Panc1 (cell line): ENCODE measurements at regions not wholly inside any gene's neighbourhood (a gene's known extent, or its start where the extent isn't known, plus 50 kb on each side); places are given as distances from the start of the nearest gene placed in this dataset.

Source experiments
- ATAC-seq: fragments of 200-7000 bp; cut with Tn5 transposase; 2 replicates; pipeline ENCODE4 v1.9.1; 2020; ENCODE audit warnings: mild to moderate bottlenecking, moderate library complexity
- BruUV-seq: library from RNA; stranded (reverse); fragments of 400-500 nt; replicated peaks from 2 replicates; lab custom pipeline; 2021; lab: Mats Ljungman, UMichigan
- CTCF ChIA-PET: fragments of 300-600 bp; sonication (Branson Sonifier 250); formaldehyde crosslinking; loops from one replicate; lab custom pipeline; 2022; ENCODE audit warnings: antibody characterized with exemption; lab: Charles Lee
- POLR2A ChIA-PET: fragments of 300-600 bp; sonication (Branson Sonifier 250); formaldehyde crosslinking; loops from one replicate; lab custom pipeline; 2022; ENCODE audit warnings: antibody characterized with exemption; lab: Charles Lee
- DNase-seq: peaks from one replicate; pipeline ENCODE4 v3.0.0-alpha.2; 2010; ENCODE audit warnings: low read depth, low spot score
- H3K27ac ChIP-seq: 2 replicates; pipeline ENCODE4 v1.5.1; 2011; ENCODE audit warnings: mild to moderate bottlenecking, low read length, inconsistent platforms
- H3K27me3 ChIP-seq: fragments of 200-500 bp; sonication (Bioruptor generic); 2 replicates; pipeline ENCODE4 v1.6.0; 2014; ENCODE audit warnings: low read length, inconsistent platforms; ENCODE audit not compliant: control insufficient read depth, insufficient read depth
- H3K36me3 ChIP-seq: fragments of 200-500 bp; sonication (Bioruptor generic); 2 replicates; pipeline ENCODE4 v1.5.1; 2014; ENCODE audit warnings: inconsistent platforms, mild to moderate bottlenecking, low read length, moderate library complexity; ENCODE audit not compliant: control insufficient read depth, insufficient read depth
- H3K4me1 ChIP-seq: 2 replicates; pipeline ENCODE4 v1.5.1; 2011; ENCODE audit warnings: inconsistent platforms, mild to moderate bottlenecking, low read length, moderate library complexity; ENCODE audit not compliant: control insufficient read depth, insufficient read depth
- H3K4me3 ChIP-seq, 2 experiments: 2 replicates each; pipeline ENCODE4 v1.5.1; 2011 to 2012; ENCODE audit warnings: low read depth in 2 of 2, low read length in 2 of 2, mild to moderate bottlenecking in 2 of 2, inconsistent platforms in 1 of 2, moderate library complexity in 1 of 2
- H3K9me3 ChIP-seq: fragments of 200-500 bp; sonication (Bioruptor generic); 2 replicates; pipeline ENCODE4 v1.5.1; 2014; ENCODE audit warnings: low read depth, mild to moderate bottlenecking, inconsistent platforms, low read length, moderate library complexity; ENCODE audit not compliant: control insufficient read depth, insufficient read depth
- POLR2AphosphoS5 ChIP-seq: IDR thresholded peaks from 2 replicates; pipeline ENCODE4 v1.6.1; 2012; ENCODE audit warnings: mild to moderate bottlenecking, low read depth, low read length, moderate library complexity
- SIN3A ChIP-seq: IDR thresholded peaks from 2 replicates; pipeline ENCODE4 v1.6.1; 2012; ENCODE audit warnings: low read depth, mild to moderate bottlenecking, low read length, moderate library complexity, borderline replicate concordance; ENCODE audit not compliant: insufficient read depth
- TCF7L2 ChIP-seq: IDR thresholded peaks from 2 replicates; pipeline ENCODE4 v1.6.1; 2011; ENCODE audit warnings: mild to moderate bottlenecking, low read depth, low read length, inconsistent platforms
- in situ Hi-C: cut with HindIII; loops from 2 replicates; pipeline ENCODE4 v1.10.0; 2016; ENCODE audit warnings: low sequenced_read_pairs, low pct_unique_long_range_greater_than_20kb
- intact Hi-C: fragments of 100-400 bp; cut with micrococcal nuclease; formaldehyde crosslinking; loops from one replicate; pipeline ENCODE4 v1.10.0; 2022; ENCODE audit not compliant: unreplicated experiment
- TF ChIP-seq, protein P1 (sequence below), 2 experiments: IDR thresholded peaks; 2 replicates each; pipeline ENCODE4 v1.6.1; 2011 to 2012; ENCODE audit warnings: low read depth in 2 of 2, control low read depth in 1 of 2, low read length in 1 of 2, mild to moderate bottlenecking in 1 of 2, moderate library complexity in 1 of 2; ENCODE audit not compliant: insufficient read depth in 1 of 2
- TF ChIP-seq, protein P2 (sequence below): fragments of 450-650 bp; IDR thresholded peaks from 2 replicates; pipeline ENCODE4 v1.5.1; 2017; ENCODE audit warnings: mild to moderate bottlenecking

DNA sequence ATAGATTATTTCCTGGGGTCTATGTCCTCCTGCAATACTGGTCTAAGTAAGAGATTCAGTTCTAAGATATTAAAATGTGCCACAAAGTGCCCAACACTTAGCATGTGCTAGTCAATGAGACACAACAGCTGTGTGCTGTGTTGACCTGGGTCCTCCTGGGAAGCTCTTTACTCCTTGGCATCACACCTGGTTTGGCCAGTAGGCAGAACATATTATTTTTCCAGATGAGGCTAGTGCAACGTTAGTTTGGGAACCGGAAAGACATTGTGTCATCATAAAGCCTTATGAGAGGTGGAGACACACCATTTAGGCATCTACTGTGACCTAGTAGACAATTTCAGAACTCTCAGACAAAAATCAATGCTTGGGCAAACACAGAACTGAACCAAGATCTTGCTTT lies 197.8 kb downstream of the MID1IP1 start:
- intact Hi-C loops: no loop called here
- Histone ChIP-seq H3K27me3 (no peaks in the 10 kb centered on the region), H3K36me3 (no peaks in the 10 kb centered on the region), H3K4me3 (no peak overlapping the region), H3K4me1 (no peaks in the 10 kb centered on the region), H3K9me3 (no peaks in the 10 kb centered on the region), H3K27ac (no peak overlapping the region)
- in situ Hi-C loops: no loop called here
- ChIA-PET POLR2A (no interaction called here), CTCF (no interaction called here)
- TF ChIP-seq POLR2AphosphoS5 (no peak), SIN3A (no peak), TCF7L2 (no peak)
- TF ChIP-seq, protein P1, sequence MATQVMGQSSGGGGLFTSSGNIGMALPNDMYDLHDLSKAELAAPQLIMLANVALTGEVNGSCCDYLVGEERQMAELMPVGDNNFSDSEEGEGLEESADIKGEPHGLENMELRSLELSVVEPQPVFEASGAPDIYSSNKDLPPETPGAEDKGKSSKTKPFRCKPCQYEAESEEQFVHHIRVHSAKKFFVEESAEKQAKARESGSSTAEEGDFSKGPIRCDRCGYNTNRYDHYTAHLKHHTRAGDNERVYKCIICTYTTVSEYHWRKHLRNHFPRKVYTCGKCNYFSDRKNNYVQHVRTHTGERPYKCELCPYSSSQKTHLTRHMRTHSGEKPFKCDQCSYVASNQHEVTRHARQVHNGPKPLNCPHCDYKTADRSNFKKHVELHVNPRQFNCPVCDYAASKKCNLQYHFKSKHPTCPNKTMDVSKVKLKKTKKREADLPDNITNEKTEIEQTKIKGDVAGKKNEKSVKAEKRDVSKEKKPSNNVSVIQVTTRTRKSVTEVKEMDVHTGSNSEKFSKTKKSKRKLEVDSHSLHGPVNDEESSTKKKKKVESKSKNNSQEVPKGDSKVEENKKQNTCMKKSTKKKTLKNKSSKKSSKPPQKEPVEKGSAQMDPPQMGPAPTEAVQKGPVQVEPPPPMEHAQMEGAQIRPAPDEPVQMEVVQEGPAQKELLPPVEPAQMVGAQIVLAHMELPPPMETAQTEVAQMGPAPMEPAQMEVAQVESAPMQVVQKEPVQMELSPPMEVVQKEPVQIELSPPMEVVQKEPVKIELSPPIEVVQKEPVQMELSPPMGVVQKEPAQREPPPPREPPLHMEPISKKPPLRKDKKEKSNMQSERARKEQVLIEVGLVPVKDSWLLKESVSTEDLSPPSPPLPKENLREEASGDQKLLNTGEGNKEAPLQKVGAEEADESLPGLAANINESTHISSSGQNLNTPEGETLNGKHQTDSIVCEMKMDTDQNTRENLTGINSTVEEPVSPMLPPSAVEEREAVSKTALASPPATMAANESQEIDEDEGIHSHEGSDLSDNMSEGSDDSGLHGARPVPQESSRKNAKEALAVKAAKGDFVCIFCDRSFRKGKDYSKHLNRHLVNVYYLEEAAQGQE (IDR thresholded peaks at IDR 0.05; ENCODE audit: insufficient read depth in 1 of 2, low read depth in 2 of 2, low read length in 1 of 2): no peak
- TF ChIP-seq, protein P2, sequence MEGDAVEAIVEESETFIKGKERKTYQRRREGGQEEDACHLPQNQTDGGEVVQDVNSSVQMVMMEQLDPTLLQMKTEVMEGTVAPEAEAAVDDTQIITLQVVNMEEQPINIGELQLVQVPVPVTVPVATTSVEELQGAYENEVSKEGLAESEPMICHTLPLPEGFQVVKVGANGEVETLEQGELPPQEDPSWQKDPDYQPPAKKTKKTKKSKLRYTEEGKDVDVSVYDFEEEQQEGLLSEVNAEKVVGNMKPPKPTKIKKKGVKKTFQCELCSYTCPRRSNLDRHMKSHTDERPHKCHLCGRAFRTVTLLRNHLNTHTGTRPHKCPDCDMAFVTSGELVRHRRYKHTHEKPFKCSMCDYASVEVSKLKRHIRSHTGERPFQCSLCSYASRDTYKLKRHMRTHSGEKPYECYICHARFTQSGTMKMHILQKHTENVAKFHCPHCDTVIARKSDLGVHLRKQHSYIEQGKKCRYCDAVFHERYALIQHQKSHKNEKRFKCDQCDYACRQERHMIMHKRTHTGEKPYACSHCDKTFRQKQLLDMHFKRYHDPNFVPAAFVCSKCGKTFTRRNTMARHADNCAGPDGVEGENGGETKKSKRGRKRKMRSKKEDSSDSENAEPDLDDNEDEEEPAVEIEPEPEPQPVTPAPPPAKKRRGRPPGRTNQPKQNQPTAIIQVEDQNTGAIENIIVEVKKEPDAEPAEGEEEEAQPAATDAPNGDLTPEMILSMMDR: no peak
- no peak for ATAC-seq
- no TSS peak for BruUV-seq
- no peak for DNase-seq

DNA sequence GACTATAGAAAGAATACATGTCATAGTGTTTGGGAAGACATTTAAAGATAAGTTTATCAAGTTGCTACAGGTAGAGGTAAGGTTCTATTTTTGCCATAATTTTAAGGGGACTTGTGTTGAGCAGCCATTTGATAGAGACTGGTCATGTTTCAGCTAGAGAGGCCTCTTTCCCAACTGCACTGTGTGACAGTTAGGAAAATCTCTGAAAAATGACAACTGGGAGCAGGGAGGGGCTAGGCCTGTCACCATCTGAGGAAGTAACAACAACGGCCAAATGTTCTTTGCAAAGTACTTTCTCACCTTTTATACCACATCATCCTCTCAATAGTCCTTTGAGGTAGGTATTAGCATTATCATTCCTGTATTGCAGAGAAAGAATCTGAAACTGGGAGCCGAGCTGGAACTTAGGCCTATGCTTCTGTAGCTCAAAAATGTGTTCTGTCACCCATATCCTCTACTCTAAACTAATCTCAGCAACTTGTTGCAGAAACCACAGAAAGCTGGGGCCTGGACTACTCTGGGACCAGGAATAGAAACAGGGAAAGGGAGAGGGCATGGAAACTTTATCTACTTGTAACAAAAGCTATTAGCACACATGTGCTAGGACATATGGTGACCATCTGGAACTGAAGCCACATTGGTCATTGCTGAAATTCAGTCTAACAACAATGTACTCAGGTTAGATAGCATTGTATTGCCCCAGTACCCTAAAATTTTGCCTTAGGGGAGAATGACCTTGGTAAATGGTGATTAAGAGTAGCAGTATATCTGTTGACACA lies 198.9 kb downstream of the MID1IP1 start:
- no peaks in the 10 kb centered on the region for H3K4me1 ChIP-seq
- no TSS peak for BruUV-seq
- no peak overlapping the region for H3K27ac ChIP-seq
- in situ Hi-C loops (no loop called here), intact Hi-C loops (no loop called here)
- no peaks in the 10 kb centered on the region for H3K27me3 ChIP-seq
- DNase-seq (no peak), ATAC-seq (no peak)
- H3K4me3 ChIP-seq: no peak overlapping the region
- ChIA-PET CTCF (no interaction called here), POLR2A (no interaction called here)
- TF ChIP-seq, protein P1 (IDR thresholded peaks at IDR 0.05; ENCODE audit: insufficient read depth in 1 of 2, low read depth in 2 of 2, low read length in 1 of 2): no peak
- TF ChIP-seq, protein P2: no peak
- no peak for TF ChIP-seq SIN3A
- no peak for TF ChIP-seq TCF7L2
- no peak for TF ChIP-seq POLR2AphosphoS5
- H3K9me3 ChIP-seq: no peaks in the 10 kb centered on the region
- H3K36me3 ChIP-seq: no peaks in the 10 kb centered on the region
